DMS153 (cell line): ENCODE measurements at regions not wholly inside any gene's neighbourhood (a gene's known extent, or its start where the extent isn't known, plus 50 kb on each side); places are given as distances from the start of the nearest gene placed in this dataset.
"Not testable (repeated sequence)": the region's sequence is repeated elsewhere in the genome, so short reads cannot be mapped to it uniquely, and the experiment has no call there.

Experiments used
- DNase-seq: peaks from one replicate; lab custom pipeline; 2025; lab: John Stamatoyannopoulos, UW

DNA sequence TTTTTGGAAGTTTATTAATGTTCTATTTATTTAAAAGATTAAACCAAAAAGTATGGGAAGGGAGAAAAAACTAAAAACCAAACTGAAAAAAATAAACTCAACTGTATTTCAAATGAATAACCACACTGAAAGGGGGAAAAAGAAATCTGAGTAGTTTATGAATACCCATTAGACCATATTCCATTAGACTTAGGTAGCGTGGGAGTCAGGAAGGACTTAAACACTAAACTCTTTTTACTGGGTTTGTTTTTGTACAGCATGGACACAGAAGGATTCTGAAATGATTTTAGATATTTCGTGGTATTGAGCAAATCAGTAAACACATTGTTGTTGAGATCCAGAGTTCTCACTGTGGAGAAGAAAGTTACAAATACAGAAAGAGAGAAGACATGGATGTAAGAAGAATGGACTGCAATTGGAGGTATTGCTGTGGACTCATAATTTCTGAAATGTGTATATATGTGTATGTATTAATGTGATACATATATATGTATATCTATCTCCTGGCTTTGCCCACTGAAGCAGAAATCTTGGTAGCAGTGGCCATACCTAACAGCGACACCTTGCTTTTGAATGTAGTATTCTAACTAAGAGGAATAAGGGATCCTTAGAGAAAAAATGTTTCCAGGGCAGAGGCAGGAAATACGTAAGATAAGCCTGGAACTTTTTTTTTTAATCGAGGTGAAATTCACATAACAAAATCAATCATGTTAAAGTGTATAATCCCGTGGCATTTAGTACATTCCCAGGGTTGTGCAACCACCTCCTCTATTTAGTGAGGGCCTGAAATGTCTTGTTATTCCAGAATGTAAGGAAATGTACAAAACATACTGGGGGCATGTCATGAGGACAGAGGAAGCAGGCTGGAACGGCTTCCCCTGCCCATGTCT lies 228.8 kb downstream of the SMARCA2 start:
- DNase-seq, result no peak

DNA sequence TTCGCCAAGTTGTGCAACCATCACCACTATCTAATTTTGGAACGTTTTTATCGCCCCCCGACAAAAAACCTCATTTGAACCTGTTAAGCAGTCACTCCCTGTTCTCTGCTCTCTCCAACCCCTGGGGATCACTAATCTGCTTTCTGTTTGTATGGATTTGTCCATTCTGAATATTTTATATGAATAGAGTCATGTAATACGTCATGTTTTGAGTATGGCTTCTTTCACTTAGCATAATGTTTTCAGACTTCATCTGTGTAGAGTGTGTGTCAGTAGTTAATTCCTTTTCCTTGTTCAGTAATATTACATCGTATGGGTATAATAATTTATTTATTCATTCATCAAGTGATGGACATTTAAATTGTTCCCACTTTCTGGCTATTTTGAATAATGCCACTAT lies 232.2 kb downstream of the SMARCA2 start:
- DNase-seq, result no peak

DNA sequence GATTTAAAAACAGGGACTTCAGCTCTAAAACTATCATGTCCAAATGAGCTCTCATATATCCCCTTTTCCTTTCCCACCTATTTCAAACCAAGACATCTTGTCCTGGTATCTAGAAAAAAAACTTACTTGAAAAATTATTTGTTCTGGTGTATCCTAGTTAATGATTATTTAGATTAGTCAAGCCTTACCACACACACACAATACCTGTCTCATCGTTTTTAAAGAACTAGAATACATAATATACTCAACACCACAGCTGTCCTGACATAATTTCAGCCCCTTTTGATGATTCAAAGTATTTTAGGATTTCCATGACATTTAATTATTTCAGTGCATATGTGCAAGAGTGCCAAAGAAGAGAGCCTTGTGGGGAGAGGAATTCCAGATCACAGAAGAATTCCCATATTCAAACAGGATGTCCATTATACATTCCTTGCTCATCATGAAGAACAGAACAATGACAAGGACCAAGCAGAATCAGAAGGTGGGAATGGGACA lies 233.7 kb downstream of the SMARCA2 start:
- DNase-seq, result no peak

DNA sequence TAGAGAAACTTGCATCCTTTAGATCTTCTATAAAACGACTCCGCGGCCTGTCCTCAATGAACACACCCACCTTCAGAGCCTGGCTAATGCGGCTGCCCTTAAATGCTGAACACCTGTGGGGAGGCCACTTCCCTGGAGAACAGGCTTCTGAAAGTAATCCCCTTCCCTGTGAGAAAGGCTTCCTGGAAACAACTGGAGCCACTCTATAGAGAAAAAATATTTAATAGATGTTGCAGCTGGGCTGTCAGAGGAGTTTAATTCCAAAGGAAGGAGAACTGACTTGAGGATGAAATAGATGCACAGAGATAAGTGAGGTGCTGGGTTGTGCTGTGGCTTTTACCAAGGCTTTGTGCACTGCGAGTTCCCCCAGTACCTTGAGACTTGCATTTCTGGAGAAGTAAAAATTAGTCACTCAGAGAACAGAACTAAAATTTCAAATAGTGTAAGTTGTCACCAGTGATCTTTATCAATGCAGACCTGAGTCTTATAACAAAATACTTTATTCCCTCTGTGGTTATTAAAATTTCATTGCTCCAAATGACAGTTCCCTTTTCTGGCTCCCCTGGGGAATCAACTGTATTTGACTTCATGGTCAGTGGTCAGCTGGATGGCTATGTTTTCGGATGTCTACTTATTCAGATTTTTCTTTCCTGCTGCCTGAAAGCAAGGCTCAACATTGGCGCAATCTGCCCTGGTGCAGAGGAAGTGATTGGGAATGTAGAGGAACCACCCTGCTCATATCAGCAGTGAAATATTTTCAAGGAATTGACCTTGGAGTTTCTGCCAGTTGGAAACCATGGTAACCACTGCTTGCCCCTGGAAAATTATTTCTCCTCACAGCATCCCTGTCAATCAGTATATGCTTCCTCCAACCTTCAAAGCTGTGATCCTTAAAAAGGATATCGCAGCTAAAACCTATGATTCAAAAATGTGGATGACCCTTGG lies 238.8 kb downstream of the SMARCA2 start:
- no peak for DNase-seq

DNA sequence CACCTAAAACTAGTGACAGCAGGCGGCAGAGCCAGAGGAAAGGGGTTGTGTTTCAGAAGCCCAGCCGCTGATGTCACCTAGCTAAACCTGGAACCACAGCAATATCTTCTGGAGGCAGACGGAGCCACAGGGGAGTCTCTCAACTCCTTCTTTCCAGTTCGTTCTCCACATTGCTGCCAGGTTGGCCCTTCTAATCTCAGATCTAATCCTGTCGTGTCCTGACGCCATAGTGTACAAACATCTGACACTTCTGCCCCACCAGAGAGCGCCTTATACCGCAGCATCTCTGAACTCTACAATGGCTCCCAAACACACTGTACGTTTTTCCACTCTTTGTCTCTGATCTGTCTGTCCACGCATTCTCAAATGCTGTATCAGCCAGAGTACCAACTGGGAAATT lies 240.0 kb downstream of the SMARCA2 start:
- no peak for DNase-seq

DNA sequence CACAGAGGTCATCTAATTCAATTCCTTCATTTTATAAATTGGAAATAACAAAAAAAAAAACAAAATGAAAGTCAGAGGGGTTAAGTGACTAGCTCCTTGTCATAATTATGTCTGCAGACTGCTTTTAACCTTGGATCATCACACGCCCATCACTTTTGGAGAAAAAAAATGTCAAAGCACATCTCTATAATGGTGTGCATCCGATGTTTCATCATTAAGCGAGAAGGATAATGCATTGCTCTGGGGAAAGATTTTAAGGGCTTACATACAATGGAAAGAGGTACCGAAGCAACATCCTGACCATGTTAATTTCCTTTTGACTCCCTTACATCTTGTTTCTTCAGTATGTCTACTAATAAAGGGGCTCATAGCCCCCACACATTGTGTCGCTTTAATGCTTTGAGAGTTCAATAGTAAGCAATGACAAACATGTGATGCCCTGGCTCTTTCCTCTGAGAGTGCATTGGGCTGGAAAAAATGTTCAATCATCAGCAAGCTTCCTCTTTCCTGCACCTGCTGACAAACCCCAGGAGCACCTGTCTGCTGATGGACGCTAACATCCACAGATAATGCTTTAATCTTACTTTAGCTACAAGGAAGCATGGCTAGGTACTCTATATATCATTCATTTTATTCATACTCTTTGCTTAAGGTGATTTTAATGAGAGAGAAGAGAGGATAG lies 242.2 kb downstream of the SMARCA2 start:
- DNase-seq, result peak; percentile 60

DNA sequence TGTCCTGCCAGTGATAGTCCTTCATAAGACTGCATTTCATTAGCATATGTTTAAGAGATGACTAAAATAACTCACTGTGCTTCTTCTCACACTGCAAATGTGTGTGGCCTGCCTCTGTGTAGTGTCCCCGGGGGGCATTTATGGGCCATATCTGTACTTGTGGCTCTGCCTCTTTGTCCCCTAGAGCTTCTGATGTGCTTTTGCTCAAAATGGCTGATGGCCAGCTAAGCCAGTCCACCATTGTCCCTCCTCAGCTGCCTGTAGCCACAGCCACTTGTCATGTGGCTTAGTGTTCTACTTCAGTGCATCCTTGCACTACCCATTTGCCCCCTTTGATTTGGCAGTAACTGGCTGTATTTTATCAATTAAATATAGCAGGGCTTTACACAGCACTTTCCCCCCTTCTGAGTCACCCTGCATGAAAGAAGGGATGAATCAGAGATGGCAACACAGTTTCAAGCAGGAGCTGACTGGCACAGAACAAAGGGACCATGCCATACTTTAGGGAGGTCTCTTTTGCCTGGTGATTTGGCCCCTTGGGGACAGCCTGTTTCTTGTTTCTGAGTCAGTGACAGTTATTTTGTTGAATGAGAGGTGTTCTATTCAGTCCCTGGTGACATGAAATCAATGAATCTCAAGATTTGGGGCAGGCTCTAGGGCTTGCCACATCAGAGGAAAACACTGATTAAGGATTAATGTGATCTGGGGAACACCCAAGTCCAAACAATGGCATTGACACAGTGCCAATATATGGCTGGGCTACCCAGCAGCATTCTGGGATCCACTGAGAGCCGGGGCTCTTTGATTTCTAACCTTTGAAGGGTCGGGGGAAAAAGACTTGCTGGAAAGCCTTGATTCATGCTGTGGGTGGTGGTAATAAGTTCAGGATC lies 245.5 kb downstream of the SMARCA2 start:
- DNase-seq, result peak; percentile 24

DNA sequence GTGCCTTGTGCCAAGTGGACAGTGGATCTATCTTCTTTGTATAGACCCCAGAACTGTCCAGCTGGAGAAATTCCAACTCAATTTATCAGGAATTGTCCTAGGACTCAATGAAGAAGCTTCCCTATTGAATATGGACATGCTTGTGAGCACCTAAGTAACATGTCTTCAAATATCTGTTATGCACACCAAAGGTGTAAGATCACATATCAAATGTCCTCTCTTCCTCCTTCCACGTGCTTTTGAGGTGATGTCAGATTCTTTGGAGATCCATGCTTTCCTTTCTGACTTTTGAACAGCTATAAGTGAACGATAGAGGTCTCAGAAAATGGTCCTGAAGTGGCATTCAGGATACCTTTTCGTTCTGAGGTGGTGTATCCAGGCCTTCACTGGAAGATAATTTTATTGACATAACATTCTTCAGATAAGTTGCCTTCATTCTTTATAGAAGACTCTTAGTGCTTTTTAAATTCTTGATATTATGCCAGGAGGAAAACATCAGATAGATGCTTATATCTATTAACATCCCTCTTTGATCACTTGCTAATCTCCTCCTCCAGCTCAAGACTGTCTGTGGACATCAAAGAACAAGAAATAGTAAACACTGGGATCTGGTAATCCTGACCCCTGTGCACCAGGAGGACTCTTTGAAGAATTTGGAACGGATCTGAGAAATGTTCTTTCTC lies 246.4 kb downstream of the SMARCA2 start:
- DNase-seq, result no peak

DNA sequence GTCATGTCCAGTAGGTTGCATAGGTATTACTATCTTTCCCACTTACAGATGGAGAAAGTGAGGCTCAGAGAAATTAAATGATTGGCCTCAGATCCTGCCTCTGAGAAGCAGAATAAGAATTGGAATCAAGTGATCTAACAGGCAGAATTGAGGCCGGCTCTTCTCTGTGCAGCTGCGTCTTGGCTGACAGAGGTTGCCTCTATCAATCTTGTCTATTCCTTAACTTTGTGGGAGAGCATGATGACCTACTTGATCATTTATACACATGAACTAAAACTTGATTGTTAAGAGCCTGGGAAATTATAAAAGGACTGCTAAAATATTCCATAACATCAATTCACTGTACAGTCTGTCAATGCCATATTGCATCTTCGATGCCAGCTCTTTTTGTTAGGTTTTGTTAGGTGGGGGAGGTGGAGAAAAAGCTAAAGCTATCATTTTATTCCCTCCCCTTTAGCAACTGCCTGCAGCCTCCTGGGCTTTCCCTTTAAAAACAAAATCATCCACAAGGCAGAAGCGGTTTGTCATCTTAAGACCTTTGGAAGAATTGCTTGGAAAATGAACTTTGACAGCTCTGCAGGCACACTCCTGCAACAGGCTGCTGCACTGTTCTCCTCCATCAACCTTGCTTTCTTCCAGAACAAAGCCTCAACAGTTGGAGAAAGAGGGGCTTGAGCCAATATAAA lies 247.4 kb downstream of the SMARCA2 start:
- DNase-seq, result no peak

DNA sequence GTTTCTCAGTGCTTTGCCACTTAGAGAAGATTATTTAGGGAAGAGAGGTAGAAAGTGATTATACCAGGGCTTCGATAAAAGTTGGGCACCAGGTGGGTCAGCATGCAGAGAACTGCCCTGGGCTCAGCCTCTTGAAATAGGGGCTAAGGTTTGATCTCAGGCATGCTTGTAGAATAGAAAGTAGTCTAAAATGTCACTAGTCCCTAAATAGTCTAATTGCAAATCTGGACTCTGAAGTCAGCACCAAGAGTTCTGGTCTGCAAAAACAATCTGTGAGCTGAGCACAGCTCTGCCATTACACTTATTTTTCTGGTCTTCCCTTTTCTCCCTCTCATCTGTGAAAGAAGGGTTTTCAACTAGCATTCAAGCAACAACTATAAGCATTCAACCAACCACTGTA lies 248.0 kb downstream of the SMARCA2 start:
- no peak for DNase-seq

DNA sequence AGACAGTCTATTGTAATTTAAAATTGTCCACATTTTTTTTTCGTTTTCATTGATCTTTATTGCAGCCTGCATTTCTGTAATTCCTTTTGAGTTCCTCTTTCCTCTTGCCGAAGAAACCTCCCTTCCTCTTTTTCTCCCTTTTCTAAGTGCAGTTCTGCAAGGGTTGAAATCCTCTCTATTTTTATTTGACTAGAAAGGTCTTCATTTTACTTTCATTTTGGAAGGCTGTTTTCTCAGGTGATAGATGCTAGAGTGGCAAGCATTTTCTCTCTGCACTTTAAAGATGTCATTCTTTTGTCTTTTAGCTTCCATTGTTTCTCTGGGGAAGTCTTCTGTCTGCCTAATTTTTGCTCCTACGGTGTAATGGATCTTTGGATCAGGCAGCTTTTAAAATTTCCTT lies 248.5 kb downstream of the SMARCA2 start:
- DNase-seq, result no peak

DNA sequence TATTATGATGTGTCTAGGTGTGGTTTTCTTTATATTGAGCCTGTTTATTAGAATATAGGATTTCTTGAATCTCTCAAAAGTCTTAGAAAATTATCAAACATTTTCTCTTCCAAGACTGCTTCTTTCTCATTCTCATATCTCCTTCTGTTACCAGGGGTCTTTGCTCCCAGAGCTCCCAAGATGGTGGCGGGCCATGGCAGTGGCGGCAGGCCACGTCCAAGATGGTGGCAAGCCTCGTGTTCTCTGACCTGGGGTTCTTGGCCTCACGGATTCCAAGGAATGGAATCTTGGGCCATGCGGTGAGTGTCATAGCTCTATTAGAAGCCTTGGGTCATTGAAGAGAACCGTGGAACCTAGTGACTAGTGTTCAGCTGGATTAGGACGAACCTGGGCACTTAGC lies 248.9 kb downstream of the SMARCA2 start:
- DNase-seq, result no peak

DNA sequence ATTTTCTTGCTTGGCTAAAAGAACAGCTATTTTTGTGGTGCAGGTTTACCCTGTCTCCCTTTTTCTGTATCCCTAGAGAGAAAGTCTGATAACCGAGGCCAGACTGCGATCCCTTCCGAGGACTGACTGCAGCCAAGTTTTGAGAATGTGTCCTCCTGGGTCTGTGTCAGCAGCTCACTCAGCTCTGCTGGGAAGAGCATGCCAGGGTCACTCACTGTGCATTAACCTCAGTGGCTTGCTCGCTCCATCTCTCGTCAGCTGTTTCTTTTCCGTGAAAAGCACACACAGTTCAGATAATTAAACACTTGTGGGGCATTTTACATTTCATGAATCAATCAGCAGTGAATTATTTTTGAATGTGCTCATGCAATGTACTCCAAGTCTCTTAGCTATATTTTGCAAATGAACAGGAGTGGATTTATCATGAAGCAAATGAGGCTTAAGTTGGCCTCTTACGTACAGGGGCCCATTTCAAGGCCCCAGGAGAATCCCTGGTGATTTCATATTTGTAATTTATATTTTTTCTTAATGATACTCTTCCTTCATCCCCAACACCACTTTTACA lies 252.1 kb downstream of the SMARCA2 start:
- DNase-seq, result no peak

DNA sequence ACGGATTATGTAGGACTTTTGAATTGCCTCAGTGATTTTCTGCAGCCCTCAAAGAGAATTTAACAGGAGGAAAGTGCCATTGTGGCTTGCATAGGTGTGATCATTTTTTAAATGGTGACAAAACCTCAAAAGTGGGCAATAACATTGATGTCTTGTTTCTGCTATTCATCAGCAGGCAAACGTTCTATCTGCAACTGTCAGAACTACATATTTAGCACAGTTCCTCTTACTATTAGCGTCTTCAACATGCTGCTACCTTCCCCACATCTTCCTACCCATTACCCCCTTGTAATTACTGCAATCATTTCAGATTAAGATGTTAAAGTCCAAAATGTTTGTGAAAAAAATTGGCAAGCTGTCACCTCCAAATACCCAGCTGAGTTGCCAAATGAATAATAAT lies 254.6 kb downstream of the SMARCA2 start:
- DNase-seq, result no peak

DNA sequence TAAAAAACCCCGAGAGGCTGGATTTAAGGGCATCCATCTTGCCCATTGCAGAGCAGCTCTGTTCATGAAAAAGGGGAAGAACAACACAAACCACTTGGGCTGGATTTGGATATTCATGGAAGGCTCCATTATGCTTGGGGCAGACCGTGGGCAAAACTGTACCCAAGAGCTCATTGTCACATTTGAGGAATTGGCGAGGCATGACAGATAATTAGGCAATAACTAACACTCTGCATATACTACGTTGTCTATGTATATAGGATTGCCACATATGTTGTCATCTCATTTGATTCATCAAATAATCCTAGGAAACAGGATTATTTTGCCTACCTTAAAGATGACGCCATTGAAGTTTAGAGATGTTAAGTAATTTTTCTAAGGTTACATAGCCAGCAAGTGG lies 255.4 kb downstream of the SMARCA2 start:
- no peak for DNase-seq

DNA sequence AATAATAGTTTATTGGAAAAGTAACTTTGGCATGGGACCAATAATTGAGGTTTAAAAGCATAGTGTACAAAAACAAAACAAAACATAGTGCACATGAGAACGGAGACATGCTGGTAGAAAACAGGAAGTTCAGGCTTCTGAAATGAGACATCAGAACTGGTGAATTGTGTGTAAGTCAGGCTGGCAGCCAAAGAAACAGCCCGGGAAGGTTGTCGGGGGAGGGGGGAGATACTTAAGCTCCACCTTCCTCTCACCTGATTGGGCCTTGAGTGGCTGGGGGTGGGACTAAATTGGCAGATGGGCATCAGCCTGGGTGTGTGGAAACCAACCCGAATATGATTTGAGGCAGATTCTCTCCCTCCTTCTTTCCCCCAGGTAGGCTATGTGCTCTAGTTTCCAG lies 256.3 kb downstream of the SMARCA2 start:
- DNase-seq, result no peak

DNA sequence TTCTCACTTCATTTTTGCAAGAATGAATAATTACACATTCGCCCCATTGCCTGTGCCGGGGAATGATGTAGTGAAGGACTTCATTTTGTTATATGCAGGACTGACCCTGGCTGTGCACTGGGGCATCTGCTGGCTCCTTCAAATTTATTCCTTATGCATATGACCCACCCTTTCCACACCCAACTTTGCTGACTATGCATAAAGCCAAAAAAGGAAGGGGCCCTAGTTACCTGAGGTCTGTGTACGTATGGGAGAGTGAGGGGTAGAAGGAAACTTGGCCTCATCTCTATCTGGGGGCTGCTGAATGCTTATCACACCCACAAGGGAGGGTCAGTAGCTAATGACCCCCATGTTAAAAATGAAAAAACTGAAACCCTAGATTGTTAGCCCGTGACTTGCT lies 259.6 kb downstream of the SMARCA2 start:
- no peak for DNase-seq

DNA sequence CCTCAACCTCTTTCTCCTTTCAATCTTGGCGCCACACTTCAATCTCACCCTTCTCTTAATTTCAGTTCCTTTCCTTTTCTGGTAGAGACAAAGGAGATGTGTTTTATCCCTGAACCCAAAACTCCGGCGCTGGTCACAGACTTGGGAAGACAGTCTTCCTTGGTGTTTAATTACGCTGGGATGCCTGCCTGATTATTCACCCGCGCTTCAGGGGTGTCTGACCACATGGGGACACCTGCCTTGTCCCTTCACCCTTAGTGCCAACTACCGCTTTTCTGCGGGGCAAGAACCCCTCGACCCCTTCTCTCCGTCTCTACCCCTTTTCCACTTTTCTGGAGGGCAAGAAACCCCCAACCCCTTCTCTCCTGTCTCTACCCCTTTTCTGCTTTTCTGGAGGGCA lies 261.1 kb downstream of the SMARCA2 start:
- no peak for DNase-seq

DNA sequence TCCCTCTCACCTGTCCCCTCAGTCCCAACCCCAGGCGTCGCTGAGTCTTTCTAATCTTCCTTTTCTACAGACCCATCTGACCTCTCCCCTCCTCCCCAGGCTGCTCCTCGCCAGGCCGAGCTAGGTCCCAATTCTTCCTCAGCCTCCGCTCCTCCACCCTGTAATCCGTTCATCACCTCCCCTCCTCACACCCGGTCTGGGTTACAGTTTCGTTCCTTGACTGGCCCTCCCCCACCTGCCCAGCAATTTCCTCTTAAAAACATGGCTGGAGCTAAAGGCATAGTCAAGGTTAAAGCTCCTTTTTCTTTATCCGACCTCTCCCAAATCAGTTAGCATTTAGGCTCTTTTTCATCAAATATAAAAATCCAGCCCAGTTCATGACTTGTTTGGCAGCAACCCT lies 262.0 kb downstream of the SMARCA2 start:
- DNase-seq, result not testable (repeated sequence)

DNA sequence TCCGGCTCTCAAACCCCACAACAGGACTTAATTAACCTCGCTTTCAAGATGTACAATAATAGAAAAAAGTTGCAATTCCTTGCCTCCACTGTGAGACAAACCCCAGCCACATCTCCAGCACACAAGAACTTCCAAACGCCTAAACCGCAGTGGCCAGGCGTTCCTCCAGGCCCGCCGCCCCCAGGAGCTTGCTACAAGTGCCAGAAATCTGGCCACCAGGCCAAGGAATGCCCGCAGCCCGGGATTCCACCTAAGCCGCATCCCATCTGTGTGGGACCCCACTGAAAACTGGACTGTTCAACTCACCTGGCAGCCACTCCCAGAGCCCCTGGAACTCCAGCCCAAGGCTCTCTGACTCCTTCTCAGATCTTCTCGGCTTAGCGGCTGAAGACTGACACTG lies 262.5 kb downstream of the SMARCA2 start:
- not testable (repeated sequence) for DNase-seq
